GM18867 (cell line): ENCODE measurements at regions not wholly inside any gene's neighbourhood (a gene's known extent, or its start where the extent isn't known, plus 50 kb on each side); places are given as distances from the start of the nearest gene placed in this dataset.
"Not testable (repeated sequence)": the region's sequence is repeated elsewhere in the genome, so short reads cannot be mapped to it uniquely, and the experiment has no call there.

Experiments
- ATAC-seq: cut with Tn5 transposase; IDR thresholded peaks from one replicate; pipeline ENCODE4 v1.9.1; 2021; ENCODE audit warnings: mild to moderate bottlenecking, moderate library complexity; ENCODE audit not compliant: unreplicated experiment

DNA sequence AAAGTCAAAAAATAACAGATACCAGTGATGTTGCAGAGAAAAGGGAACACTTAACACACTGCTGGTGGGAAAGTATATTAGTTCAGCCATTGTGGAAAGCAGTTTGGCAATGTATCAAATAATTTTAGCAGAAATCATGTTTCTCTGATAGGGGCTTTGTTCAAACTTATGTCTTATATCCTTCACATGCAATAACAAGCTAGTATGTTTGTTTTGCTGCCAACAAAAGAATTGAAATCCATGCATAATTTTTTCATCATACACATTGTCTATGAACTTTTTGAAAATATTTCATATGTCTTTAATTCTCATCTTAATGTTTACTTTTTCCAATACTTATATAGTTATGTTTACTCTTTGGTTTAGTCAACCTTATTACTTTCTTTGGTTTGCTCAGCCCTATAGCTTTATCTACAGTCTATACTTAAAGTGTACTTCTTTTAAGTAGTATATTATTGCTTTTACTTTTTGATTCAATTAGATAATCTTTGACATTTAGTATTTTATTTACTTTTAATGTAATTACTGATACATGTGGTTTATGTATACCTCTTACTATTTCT is 639.6 kb upstream of the CBLB start:
- ATAC-seq = no peak

DNA sequence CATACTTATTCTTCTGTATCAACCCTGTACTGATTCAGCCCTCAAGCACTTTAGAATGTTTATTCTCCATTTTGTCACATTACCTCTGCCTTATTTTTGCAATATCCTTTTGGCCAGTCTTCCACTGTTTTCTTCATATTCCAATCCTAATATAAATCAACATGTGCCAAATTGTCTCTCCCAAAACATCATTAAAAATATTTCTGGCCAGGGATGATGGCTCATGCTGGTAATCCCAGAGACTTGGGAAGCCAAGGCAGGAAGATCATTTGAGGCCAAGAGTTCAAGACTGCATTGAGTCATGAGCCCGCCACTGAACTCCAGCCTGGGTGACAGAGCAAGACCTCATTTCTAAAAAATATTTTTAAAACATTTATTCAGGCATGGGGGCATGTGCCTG is 641.4 kb upstream of the CBLB start:
- ATAC-seq = no peak

DNA sequence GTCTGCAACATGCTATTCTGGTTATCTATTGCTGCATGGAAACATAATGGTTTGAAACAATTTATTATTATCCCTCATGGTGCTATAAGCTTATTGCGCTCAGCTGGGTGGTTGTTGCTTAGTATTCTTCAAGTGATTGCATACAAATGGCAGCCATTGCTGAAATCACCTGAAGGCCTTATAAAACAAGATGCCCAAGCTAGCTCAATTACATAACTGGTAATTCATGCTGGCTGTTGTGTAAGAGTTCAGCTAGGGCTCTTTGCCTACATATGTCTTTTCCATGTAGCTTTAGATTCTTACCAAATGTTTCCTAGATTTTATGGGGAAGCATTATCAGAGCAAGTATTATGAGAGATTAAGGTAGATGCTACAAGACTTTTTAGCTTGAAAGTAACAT is 644.0 kb upstream of the CBLB start:
- no peak for ATAC-seq

DNA sequence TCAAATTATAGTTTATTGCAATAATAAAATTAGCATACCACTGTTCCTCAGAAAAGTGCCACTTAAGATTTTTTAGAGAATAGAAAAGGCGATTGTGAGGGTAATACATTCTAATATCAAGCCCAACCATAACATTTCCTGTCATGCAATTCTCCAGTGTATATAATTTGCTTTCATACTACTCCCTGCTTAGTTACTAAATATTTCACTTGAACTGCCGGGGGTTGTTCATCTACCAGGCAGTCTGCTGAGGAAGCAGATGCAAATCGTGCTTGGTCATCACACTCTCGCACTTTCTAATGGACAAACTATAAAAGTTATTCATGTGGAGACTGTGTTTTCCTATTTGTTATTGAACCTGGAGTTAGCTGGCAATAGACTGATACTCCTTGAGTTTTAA is 645.6 kb upstream of the CBLB start:
- ATAC-seq = no peak

DNA sequence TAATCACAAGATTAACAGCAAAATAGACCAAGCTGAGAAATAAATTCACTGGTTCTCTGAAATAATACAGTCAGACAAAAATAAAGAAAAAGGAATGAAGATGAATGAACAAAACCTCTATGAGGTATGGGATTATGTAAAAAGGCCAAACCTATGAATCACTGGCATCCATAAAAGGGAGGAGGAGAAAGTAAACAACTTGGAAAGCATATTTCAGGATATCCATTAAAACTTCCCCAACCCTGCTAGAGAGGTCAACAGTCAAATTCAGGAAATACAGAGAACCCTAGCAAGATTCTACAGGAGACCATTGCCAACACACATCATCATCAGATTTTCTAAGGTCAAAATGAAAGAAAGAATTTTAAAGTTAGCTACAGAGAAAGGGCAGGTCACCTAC is 649.7 kb upstream of the CBLB start:
- no peak for ATAC-seq

DNA sequence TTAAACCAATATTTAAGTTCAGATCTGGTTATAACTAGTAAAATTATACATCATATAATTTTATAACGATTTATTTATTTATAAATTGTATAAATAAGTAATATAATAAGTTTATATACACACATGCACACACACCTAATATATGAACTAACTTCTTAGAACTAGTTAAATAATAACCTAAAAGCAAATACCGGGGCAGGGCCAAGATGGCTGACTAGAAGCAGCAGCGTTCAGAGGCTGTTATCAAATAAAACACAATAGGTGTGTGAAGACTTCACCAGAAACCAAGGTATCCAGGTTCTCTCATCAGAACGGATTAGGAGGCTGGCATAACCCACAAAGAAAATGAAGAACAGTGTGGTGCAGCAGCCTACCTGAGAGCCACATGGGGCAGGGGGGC is 653.6 kb upstream of the CBLB start:
- ATAC-seq = no peak

DNA sequence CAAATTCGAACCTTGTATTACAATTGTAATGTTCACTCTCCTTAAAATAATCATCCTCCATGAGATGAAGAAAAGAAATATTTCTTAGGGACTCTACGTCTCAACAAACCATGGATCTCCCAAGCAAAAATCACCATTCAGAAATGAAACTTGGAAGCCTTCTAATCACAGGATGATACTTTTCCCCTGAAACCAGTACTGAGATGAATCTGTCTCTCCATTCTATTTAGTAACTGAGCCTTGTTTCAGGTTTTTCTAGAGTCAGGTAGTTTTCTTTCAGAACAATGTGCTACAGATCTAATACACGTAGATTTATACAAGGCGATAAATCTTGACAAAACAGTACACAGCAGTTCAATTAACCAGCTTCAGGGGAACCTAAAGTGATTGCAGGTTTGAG is 660.1 kb upstream of the CBLB start:
- ATAC-seq = no peak

DNA sequence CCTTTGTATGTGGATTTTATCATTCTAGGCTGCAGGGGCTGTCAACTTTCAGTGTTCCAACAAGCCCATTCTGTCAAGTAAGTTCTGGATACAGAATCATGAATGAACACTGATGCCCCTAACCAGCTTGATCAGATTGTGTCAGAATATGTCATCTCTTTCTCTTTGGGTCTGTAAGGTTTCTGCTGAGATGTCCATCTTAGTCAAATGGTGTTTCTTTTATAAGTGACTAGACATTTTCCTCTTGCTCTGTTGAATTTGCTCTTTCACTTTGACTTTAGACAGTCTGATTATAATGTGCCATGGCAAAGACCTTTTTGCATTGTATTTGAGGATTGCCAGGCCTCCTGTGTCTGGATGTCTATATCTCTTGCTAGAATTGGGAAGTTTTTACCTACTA is 660.9 kb upstream of the CBLB start:
- ATAC-seq = no peak

DNA sequence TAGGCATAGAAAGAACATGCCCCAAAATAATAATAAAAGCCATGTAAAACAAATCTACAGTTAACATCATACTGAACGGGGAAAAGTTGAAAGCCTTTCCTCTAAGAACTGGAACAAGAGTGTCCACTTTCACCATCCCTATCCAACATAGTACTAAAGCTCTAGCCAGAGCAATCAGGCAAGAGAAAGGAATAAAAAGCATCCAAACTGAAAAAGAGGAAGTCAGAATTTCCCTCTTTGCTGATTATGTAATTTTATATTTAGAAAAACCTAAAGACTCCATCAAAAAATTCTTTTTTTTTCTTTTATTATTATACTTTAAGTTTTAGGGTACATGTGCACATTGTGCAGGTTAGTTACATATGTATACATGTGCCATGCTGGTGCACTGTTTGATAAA is 661.6 kb upstream of the CBLB start:
- ATAC-seq = no peak

DNA sequence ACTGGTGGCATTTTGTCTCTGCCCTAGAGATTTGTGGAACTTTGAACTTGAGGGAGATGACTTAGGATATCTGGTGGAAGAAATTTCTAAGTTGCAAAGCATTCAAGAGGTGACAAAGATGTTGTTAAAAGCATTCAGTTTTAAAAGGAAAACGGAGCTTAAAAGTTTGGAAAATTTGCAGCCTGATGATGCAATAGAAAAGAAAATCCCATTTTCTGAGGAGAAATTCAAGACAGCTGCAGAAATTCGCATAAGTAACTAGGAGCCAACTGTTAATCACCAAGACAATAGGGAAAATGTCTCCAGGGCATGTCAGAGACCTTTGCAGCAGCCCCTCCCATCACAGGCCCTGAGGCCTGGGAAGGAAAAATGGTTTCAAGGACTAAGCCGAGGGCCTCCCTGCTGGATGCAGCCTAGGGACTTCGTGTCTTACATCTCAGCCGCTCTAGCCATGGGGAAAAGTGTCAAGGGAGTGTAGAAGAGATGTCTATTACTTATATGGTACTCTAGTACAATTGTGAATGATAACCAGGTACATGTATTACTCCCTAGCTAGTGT is 663.0 kb upstream of the CBLB start:
- not testable (repeated sequence) for ATAC-seq

DNA sequence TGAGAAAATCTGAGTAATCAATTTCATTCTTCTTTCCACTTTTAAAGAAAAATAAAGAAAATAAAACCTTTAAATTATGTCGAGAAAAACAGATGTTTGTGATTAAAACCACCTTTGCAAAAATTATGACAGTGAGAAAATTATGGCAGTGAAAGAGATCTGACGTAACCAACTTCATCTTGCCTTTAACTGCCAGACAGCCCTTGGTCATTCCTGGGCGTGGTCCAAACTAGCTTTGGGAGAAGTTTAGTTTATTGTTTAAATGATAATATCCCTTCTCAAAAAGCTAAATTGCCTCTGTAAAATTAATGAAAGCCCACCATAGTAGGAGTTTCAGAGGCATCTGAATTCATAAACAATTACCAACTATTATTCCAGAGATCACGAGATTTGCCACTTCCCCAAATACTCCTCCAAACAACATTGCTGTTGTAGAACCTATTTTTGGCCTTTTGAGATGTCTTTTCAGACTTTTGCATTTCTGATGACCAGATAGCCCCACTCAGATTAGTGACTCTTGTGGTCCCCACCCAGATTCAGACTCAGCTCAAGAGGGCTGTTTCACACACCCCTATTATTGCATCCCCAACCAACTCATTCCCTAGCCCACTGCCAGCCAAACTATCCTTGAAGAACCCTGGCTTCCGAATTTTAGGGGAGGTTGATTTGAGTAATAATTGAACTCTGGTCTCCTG is 664.4 kb upstream of the CBLB start:
- ATAC-seq = no peak

DNA sequence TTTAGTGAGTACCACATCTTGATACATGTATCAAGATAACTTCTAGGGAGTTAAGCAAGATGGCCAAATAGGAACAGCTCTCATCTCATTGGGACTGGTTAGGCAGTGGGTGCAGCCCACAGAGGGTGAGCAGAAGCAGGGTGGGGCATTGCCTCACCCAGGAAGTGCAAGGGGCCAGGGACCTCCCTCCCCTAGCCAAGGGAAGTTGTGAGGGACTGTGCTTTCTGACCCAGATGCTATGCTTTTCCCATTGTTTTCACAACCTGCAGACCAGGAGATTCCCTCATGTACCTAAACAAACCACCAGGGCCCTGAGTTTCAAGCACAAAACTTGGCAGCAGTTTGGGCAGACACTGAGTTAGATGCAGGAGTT is 665.0 kb upstream of the CBLB start:
- ATAC-seq = no peak

DNA sequence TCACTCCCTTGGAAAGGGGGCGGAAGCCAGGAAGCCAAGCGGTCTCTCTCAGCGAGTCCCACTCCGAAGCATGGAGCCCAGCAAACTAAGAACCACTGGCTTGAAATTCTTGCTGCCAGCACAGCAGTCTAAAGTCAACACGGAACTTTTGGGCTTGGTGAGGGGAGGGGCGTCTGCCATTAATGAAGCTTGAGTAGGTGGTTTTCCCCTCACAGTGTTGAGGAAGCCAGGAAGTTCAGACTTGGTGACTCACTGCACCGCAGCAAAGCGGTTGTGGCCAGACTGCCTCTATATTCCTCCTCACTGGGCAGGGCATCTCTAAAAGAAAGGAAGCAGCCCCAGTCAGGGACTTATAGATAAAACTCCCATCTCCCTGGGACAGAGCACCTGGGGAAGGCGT is 665.4 kb upstream of the CBLB start:
- no peak for ATAC-seq

DNA sequence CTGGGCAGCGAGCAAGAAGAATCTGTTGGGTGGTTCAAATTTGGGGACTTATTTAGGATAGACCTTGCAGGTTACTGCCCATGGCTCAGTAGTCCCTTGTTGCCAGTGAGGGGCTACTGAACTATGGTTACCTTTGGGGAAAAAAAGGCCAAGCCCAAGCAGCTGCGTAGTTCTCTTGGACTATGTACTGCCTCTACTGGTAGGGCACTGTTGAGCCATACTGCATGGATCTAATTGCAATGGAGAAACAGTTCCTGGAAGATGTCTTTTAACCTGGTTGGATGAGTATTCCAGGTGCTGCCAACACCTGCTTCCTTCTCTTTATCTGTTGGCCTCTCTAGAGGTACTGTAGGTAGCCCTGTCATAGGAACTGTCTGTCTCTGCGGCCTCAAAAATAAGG is 671.9 kb upstream of the CBLB start:
- ATAC-seq = no peak

DNA sequence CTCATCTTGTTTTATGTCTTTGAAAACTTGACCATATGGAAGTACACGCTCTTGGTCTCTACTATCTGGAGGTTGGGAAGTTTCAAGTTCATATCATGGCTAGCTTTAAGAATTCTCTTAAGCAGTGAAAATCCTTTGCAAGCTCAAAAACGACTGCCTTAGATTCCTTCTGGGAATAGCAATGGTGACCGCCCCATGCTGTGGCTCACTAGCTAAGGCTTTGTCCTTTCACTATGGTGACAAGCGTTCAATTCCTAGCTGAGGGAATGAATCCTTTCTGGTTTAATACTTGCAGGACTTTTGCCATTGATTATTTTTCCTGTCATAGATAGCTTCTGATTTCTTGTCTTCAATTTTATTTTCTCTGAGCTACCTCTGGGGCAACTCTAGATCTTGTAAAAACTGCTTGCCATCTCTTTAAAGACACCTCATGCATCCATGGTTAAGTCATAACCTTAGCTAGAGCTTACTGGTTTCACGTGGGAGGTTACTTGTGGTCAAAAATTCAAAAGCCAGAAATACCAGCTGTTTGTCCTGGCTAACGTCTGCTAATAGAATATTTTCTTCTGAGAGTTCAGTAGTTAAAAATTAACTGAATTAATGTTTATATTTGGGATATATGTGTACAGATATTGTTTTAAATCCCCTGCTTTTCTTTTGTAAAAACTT is 673.4 kb upstream of the CBLB start:
- ATAC-seq = peak; percentile 62

DNA sequence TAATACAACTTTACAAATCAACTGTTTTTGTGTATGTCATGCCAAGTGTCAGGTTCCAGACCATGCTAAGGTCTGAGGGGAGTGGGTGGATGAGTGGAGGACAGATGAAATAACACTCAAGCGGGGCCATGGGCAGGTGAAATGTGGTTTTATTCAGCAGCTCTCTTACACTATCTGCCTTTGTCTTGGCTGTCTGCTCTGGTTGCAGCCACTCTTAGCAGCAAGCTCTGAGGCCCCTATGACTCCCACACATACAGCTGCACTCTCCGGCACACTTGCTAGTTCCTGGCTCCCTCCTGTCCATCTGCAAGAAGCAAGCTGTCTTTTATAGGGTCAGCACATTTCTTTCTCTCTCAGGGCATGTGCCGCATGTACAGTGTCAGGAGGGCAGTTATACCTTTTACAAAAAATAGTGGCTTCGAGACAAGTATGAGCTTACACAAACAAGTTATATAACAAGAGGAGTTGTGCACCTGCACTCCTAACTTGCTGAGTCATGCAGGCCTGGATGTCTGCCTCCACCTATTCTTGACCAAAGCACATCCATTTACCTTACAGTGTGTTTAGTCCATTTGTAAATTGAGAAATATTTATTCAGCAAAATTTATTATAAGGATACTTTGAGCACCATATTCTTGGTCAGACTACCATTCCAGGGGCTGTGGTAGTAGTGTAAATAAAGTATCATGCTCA is 683.7 kb upstream of the CBLB start:
- no peak for ATAC-seq

DNA sequence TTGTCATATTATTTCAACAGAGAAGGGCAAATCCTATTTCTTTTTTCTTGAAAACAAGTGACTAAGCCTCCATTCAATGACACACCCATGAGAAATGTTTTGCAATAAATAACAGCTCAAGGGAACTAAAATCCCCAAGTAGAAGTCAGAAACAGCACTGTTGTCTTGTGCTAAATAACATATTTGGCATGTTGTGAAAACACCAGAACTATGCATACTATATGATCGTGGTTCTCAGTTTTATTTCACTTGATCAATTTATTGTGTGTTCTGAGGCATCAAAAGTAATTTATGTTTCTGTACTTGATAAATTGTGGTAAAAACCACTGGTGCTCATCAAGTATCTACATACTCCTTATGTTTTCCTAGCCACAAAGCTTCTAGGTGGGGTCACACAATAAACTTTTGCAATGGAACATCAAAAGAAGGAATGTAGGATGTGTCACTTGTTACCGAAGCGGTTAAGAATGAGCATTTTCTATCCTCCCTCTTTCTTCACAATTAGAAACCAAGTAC is 691.7 kb upstream of the CBLB start:
- ATAC-seq = no peak

DNA sequence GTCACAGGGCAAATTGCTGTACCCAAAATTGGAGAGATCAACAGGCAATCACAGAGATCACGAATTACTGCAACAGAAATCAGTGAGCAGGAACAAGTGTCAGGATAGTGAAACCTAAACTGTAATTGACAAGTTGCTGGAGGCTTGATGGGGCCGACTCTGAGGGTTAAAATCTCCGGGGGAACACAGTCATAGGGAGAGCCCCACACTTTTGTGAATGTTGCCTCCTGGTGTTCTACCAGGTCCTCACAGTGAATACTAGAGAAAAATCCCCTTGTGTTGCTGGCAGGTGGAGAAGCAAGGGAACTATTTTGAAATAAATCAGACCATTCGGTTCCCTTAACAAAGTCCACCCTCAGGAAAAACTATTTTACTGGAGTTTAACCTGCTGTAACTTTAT is 697.5 kb upstream of the CBLB start:
- ATAC-seq = peak; percentile 85

DNA sequence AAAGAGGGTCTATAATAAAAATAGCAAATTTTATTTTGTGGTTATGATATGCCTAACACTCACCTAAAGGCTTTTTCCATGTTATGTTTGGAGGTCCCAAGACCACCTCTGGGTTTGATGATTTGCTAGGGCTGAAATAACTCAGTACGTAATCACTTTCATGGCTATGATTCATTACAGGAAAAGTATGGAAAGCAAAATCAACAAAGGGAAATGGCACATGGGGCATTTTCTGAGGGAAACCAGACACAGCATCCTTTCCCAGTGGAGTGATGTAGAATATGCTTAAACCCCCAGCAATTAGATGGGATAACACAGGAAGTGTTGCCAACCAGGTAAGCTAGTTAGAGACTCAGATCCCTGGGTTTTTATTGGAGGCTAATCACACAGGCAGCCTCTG is 701.6 kb upstream of the CBLB start:
- ATAC-seq = no peak

DNA sequence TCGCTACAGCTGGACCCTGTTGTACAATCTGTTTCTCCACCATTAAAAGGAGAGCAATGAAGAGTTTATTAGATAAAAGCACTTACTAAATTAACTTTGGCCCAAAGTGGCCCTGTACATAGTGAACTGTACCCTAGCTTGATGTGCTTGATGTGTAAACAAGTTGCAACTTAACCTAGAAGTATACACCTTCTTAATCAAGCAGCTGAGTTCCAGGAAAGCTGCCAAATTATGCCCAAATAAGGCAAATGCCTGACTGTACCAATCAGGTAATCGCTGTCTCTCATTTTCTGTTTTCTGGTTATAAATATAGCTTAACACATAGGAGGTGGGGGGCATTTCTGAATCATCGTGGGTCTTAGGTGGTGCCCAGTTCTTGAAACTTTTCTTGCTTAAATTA is 704.8 kb upstream of the CBLB start:
- ATAC-seq = no peak

DNA sequence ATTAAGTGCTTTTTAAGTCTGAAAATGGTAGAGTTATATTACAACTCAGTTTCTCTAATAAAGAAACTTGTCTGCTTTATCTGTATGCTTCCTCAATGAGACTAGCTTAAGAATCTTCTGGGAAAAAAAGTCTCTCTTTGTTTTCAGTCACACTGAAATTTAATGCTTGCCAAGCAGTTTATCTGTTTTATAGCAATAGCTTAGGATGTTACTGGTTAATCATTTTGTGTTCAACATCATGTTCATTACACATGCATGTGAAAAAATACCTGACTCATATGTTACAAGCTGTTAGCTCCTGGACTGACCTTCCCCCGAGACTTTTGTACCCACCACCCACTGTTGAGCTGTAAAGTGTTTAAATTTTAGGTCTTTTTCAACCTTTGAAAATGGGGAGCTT is 706.2 kb upstream of the CBLB start:
- ATAC-seq = no peak

DNA sequence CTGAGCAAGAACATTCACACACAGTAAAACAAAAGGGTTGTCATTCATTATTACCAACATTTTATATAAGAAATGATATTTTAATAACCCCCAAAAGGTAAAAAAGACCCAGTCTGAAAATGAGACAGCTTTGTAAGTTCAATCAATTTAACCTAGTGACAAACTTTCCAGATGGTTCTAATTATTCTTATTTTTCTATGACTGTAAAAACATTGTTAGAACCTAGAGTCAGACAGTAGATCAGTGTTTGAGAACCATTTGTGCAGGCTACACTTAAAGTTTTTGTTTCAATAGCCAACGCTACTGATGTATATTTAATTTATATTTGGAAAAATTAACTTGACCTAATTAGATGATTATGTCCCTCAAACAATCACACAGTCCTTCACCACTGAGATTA is 708.4 kb upstream of the CBLB start:
- ATAC-seq = no peak
